ENCODE measurements at regions not wholly inside any gene's neighbourhood (a gene's known extent, or its start where the extent isn't known, plus 50 kb on each side); places are given as distances from the start of the nearest gene placed in this dataset.

DNA sequence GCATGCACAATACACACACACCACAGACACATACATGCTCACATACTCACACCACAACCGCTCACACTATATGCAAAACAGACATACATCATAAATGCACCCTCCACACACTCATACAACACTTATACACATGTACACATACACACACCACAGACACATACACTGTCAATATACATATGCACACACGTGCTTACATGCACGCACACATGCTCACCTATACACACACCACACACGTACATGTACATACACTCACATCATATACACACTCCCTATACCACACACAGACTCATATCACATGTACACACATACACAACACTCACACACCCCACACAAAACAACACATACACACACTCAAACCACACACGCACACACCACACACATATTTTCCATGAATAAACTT is 885.3 kb downstream of the TBC1D22A start:
- no peak for DNase-seq

DNA sequence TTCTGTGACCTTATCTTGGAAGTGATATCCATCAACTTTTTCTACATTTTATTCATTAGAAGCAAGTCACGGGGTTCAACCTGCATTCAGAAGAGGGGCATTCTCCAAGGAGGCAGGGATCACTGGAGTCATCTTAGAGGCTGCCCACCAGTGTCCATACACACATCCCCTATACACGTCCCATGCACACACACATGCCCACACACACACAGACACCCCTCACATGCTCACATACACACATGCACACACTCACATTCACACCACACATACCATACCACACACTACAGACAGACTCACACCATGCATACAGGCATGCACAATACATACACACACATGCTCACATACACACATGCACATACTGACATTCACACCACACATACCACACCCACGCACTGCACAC is 884.7 kb downstream of the TBC1D22A start:
- no peak for DNase-seq

GRCh38 chr22:47645923-47646322 is 883.5 kb downstream of the TBC1D22A start:
- DNase-seq: no peak

DNA sequence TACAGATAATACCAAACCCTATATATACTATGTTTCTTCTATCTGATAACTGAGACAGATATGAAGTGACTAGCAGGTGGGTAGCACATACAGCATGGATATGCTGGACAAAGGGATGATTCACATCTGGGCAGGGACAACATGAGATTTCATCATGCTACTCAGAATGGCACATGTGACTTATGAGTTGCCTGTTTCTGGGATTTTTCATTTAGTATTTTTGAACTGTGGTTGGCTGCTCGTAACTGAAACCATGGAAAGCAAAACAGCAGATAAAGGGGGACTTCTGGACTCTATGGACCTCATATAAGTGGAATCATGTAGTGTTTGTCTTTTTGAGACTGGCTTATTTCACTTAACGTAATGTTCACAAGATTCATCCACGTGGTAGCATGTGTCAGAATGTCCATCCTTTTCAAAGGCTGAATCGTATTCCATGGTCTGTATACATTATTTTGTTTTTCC is 883.0 kb downstream of the TBC1D22A start:
- no peak for DNase-seq

- DNase-seq: no peak
Measured at GRCh38 chr22:47634347-47634746, 871.9 kb downstream of the TBC1D22A start.

DNA sequence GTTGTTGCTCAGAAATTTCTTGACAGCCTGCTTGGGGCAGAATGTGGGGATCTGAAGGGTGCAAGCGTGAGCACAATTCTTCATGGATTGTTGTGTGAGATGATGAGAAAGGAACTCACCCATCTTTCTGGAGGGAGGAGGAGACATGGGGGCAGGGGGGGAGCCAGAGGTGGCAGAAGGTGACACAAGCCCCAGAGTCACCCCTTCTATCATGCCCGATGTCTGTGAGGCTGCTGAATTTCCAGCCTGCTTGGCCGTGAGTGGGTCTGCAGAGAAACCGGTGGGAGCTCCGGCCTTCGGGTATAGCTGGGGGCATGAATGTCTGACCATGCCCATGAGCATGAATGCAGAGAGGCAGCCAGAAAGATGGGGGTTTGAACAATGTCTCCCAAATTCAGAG is 870.7 kb downstream of the TBC1D22A start:
- no peak for DNase-seq

DNA sequence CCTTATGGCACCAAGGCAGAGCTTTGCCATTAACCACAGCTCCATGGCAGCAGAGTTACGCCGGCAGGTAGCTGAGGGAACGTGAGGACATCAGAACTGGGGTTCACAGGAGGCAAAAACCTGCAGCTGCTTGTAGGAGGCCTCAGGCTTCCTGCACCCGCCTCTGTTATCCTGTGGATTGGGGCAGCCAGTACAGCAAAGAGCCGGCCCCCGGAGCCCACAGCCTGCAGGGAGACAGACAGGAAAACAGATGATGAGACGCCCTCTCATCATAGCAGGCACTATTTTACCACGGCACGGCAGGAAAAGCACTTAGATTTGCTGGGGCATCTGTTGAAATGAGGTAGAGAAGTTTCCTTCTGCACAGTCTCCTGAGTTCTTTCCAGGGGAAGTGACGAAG is 870.3 kb downstream of the TBC1D22A start:
- DNase-seq: no peak

DNA sequence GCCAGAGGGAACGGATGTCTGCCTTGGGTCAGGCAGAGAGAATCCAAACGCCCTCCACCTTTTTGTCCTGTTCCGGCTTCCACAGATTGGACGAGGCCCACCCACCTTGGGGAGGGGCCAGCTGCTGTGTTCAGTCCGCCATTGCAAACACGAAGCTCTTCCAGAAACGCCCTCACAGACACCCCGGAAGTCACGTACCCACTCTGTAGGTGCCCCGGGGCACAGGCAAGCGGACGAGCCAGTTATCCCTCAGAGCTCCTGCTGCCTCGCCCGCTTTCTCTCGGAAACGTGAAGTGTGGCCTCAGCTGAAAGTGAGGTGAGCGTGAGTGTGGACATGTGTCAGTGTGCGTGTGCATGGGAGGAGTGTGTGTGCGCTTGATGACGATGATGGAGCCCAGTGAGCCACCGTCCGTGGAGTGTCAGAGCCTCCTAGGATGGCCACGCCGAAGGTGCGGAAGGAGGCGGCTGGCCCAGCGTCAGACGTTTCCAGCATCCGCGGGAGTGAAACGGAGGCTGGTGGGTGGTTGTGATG is 869.2 kb downstream of the TBC1D22A start:
- DNase-seq: no peak

DNA sequence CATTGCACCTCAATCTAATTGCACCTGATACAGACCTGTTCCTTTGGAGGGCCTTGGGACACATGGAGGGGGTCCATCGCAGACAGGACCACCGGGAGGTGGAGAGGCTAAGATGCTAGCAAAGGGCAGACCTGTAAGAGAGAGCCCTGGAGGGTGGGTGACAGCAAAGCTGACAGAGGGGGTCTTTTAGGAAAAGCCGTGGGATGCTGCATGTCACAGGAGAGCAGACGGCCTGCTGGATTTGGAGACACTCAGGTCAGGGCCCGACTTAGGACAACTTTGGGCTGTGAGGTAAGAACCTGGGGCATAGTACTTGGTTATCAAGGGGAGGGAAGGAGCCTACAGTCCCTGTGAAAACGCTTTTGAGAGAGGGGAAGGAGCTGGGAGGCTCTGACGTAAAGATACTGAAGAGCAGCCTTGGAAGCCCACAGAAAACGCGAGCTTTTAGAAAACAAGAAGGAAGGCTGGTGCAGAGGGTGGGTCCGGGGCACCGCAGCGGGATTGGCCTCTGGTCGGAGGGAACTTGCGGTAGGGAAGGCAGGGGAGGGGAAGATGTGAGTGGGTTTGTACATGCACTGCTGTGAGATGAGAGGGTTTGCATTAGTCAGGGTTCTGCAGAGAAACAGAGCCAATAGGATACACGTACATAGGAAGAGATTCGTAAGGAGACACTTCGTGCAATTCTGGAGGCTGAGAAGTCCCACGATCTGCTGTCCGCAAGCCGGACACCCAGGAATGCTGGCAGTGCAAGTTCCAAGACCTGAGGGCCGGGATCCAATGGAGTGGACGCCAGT is 868.5 kb downstream of the TBC1D22A start:
- DNase-seq: no peak

DNA sequence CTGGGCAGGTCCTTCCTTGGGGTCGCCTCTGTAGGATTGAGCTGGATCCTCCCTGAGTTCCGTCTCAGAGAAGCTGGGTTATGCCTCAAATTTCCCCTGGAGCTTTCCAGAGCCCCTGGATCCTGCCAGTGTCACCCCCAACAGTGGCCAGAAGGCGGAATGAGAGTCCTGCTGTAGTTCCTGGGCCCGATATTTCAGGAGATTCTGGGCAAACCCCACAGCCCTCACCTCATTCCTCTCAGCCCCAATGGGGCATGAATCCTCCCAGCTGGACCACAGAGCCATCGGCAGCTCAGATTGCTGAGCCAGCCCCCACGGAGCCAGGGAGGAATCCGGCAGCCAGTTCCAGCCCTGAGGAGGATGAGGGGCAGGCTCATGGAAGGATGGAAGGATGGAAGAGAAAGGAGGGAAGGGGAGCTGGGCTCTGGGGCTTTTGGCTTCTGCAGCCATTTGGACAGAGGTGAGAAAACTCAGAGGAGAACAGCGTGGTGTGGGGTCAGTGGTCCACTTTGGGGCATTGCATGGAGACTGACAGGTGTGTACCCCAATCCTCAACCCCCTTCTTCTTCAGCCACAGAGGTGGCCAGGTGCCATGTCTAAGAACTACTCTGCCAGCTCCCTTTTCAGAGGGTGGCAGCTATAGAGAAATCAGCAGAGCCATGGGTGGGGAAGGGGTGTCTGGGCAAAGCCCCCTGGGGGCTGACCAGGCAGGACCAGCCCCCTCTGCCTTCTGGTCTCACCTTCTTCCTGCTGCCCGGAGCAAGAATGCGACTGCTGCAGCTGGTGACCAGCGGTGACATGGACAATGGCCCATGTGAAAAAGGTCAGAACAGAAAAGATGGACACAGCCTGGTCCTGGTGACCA is 867.6 kb downstream of the TBC1D22A start:
- DNase-seq: no peak

GRCh38 chr22:47629273-47629711 is 866.8 kb downstream of the TBC1D22A start:
- DNase-seq: no peak

DNA sequence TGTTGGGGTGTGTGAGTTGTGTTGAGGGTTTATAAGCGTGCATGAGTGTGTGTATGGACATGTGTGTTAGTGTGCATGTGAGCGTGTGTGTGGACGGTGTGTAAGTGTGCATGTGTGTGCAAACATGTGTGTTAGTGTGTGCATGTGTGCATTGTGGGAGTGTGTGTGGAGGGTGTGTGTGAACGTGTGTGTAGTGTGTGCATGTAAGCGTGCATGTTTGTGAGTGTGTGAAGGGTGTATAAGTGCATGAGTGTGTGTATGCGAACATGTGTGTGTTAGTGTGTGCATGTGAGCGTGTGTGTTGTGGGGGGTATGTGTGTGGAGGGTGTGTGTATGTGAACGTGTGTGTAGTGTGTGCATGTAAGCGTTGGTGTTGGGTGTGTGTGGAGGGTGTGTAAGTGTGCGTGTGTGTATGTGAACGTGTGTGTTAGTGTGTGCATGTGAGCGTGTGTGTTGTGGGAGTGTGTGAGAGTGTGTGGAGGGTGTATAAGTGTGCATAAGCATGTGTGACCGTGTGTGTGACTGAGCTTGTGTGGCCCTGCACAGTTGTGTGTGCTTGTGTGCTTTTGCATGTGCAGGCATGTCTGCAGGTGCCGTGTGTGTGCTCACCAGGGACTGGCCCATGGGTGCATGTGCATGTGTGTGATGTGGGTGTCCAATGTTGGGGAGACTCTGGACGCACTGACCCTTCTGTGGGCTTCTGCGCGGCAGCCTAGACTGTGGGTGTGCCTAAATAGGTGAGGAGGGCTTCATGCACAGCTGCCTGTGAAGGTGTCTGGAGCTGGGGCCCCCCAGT is 866.2 kb downstream of the TBC1D22A start:
- no peak for DNase-seq

GRCh38 chr22:47627556-47628253 is 865.3 kb downstream of the TBC1D22A start:
- DNase-seq: peak; percentile 1

- DNase-seq: no peak
Measured at GRCh38 chr22:47626428-47627390, 864.3 kb downstream of the TBC1D22A start.

DNA sequence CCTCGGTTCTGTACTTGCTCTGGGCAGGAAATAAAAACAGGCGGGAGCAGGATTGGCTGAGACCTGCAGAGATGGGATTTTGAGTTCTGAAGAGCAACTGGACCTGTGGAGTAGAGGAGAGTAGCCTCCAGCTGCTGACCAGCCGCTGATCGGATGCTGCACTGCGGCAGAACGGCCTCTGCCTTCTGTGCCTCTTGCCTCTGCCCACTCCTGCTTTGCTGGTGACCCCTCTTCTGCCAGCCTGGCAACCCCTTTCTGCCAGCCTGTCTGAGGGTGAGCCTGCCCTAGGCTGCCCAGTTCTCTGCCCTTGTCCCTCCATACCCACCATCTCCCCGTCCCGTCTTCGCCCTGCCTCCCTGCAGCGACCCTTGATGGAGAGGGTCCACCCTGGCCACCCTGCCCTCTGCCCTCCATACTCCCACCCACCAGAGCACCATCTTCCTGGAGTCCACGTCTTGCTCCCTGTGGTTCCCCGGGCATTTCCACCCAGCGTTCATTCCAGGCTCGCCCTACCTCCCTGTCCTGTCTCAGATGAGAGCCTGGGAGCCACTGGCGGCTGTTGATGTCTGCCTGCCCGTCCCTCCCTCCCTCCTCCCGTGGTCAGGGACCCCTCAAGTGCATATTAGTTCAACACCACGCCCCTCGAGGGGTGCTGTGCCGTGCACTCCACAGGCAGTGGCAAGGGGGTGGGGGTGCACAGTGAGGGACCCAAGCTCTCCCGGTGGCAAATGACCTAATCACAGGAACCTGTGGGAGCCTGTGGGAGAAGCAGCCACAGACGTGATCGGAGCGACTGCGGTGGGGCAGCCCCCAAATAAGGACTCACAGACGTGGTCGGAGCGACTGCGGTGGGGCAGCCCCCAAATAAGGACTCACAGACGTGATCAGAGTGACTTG is 863.3 kb downstream of the TBC1D22A start:
- DNase-seq: no peak

DNA sequence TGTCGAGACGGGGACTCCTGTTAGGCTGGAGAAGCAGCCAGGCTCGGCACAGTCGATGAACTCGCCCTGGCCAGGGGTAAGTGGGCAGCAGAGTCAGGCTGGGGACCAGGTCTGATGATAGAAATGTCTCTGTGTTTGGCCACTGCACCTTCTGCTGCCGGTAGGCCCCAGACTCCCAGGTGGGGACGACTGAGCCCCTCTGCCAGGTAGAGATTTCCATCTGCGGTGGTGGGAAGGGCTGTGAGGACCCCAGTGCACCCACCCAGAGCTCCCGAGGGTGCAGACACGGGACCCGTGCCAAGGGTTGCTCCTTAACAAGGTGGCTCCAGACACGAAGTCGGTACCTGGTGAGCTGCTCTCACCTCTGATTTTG is 862.5 kb downstream of the TBC1D22A start:
- no peak for DNase-seq

DNA sequence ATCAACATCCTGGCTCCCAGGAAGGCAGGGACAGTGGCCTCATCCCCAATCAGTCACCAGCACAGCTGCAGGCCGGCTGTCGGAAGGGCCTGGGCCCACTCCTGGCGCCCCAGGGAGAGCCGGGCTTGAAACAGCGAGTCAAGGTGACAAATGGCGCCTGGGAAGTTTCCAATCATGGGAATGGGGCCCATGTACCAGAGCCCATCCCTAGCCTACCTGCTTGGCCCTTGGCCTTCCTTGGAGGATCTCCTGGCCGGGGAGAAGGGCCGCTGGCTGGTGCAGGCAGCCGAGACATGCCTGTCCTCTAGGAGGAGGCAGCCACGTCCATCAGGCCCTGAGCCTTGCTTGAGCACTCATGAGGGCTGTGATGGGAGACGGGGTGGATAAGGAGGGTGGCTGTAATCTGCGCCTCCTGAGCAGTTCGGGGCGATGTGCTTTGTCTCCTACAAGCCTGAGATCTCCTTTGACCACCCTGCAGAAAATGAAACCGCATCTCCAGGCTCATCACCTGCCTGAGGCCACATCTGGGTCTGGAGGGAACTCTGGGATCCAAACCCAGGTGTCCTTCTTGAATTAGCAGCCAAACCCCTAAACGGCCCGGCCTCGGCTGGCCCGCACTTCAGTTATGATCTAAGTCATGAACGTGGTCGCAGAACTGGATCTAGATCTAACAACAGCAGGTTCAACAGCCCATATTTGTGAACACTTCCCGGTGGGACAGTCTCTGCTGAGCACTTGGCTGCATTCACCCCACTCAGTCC is 862.0 kb downstream of the TBC1D22A start:
- no peak for DNase-seq

- DNase-seq: no peak
Measured at GRCh38 chr22:47623763-47624148, 861.3 kb downstream of the TBC1D22A start.

DNA sequence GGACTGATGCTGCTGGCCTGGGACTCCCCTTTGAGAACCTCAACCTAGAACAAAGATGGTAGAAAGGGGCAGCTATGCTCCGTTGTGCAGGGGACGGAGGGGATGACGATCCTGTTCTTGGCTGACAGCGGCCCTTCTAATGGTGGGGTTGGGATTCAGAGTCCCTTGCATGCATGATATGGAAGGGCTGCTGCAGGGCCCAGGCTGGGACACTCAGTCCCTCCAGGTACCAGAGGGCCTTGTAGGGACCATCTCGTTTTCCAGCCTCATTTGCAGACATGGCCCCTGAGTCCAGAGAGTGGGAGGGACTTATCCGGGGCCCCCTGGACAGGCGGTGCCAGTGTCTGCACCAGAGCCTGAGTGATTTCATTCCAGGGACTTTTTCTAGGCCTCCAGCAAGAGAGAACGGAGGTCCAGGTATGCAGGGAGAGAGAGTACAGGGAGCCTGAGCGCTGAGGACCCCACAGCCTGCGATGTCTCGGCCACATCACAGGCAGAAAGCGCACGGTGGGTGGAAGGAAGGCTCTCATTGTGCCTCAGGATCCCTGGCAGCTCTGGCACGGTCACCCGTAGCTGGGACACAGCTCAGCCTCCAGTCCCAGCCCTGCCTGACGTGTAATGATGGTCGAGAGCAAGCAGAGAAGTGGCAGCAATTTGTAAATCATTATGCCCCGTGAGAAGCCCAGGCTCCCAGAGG is 860.8 kb downstream of the TBC1D22A start:
- DNase-seq: no peak
